ENCODE measurements at regions not wholly inside any gene's neighbourhood (a gene's known extent, or its start where the extent isn't known, plus 50 kb on each side); places are given as distances from the start of the nearest gene placed in this dataset.

- TF ChIP-seq, protein P1, sequence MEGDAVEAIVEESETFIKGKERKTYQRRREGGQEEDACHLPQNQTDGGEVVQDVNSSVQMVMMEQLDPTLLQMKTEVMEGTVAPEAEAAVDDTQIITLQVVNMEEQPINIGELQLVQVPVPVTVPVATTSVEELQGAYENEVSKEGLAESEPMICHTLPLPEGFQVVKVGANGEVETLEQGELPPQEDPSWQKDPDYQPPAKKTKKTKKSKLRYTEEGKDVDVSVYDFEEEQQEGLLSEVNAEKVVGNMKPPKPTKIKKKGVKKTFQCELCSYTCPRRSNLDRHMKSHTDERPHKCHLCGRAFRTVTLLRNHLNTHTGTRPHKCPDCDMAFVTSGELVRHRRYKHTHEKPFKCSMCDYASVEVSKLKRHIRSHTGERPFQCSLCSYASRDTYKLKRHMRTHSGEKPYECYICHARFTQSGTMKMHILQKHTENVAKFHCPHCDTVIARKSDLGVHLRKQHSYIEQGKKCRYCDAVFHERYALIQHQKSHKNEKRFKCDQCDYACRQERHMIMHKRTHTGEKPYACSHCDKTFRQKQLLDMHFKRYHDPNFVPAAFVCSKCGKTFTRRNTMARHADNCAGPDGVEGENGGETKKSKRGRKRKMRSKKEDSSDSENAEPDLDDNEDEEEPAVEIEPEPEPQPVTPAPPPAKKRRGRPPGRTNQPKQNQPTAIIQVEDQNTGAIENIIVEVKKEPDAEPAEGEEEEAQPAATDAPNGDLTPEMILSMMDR (IDR thresholded peaks at IDR 0.05), result no peak
- TF ChIP-seq POLR2A (IDR thresholded peaks at IDR 0.05), result no peak
- no peaks in the 10 kb centered on the region for H3K36me3 ChIP-seq
- H3K27me3 ChIP-seq, result no peaks in the 10 kb centered on the region
- H3K27ac ChIP-seq, result no peak overlapping the region
- no peak overlapping the region for H3K4me3 ChIP-seq
- peaks cover 0 to 9% (median 8%) of the 10 kb centered on the region in 3 donors for H3K9me3 ChIP-seq
- WGBS, 2 donors, result 73 to 94% methylated on average over 1 of the region's 1 CpG
- DNase-seq, result no peak
- intact Hi-C loops (cut with DNase I), result no loop called here
- H3K4me1 ChIP-seq, result no peaks in the 10 kb centered on the region
Measured at GRCh38 chr19:31841755-31842154, 492.5 kb upstream of the TSHZ3 start.

DNA sequence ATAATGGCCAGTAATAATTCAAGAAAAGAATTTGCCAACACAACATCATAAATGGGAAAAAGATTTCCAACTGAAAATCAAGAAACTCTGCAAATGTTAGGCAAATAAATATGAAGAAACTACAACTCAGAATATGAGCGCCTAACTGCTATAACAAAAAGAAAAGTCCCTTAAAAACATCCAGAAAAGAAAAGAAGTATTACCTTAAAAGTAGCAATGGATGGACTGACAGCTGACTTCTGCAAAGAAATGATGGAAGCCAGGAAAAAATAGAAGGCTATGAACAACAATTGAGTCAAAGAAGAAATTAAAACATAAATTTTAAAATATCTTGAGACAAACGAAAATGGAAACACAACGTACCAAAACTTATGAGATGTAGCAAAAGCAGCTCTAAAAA, 482.3 kb upstream of the ZNF507 start:
- WGBS, 2 donors, result 66 to 76% methylated on average over 3 of the region's 3 CpGs
- Histone ChIP-seq H3K4me1 (no peaks in the 10 kb centered on the region), H3K27ac (no peak overlapping the region), H3K4me3 (no peak overlapping the region), H3K9me3 (peaks cover 0 to 24% (median 0%) of the 10 kb centered on the region in 3 donors), H3K27me3 (no peaks in the 10 kb centered on the region), H3K36me3 (no peaks in the 10 kb centered on the region)
- no peak for TF ChIP-seq POLR2A (IDR thresholded peaks at IDR 0.05)
- TF ChIP-seq, protein P1 (IDR thresholded peaks at IDR 0.05), result no peak
- intact Hi-C loops (cut with DNase I), result no loop called here
- DNase-seq, result no peak

DNA sequence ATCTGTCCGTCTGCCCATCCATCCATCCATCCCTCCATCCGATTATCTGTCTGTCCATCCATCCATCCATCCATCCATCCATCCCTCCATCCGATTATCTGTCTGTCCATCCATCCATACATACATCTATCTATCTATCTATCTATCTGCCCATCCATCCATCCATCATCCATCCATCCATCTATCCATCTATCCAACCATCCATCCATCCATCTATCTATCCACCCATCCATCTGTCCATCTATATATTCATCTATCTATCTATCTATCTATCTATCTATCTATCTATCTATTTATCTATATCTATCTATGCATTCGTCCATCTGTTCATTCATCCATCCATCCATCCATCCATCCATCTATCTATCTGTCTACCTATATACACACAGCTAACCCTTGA, 471.1 kb upstream of the ZNF507 start:
- no peaks in the 10 kb centered on the region for H3K27me3 ChIP-seq
- no peak overlapping the region for H3K27ac ChIP-seq
- no peaks in the 10 kb centered on the region for H3K36me3 ChIP-seq
- no peak overlapping the region for H3K4me3 ChIP-seq
- 89 to 92% methylated on average over 4 of the region's 4 CpGs for WGBS, 2 donors
- H3K4me1 ChIP-seq, result no peaks in the 10 kb centered on the region
- TF ChIP-seq, protein P1 (IDR thresholded peaks at IDR 0.05), result no peak
- no peak for TF ChIP-seq POLR2A (IDR thresholded peaks at IDR 0.05)
- DNase-seq, result no peak
- intact Hi-C loops (cut with DNase I), result no loop called here
- peaks cover 0 to 2% (median 0%) of the 10 kb centered on the region in 3 donors for H3K9me3 ChIP-seq

DNA sequence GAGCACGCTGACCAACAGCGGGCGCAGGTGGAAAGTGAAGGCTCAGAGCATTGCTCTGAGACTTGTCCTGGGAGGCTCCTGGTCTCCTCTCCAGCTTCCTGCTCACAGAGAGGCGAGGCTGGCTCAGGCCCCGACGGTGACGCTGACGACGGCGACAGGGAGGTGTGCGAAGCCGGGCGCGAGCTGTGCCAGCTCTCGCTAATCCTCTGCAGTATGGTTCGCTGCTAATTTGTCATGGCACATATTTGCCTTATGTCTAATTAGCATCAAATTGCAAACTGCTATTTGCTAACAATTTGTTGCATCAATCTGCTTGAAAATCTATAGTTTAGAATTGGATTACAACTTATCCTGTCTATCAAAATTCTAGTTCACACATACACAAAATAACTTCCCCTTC, 469.8 kb upstream of the ZNF507 start:
- WGBS, 2 donors, result 74 to 82% methylated on average over 15 to 16 of the region's 16 CpGs
- DNase-seq, result no peak
- Histone ChIP-seq H3K36me3 (no peaks in the 10 kb centered on the region), H3K4me3 (no peak overlapping the region), H3K9me3 (peaks cover 0 to 2% (median 0%) of the 10 kb centered on the region in 3 donors), H3K27me3 (no peaks in the 10 kb centered on the region), H3K4me1 (no peaks in the 10 kb centered on the region), H3K27ac (no peak overlapping the region)
- TF ChIP-seq, protein P1 (IDR thresholded peaks at IDR 0.05), result no peak
- no peak for TF ChIP-seq POLR2A (IDR thresholded peaks at IDR 0.05)
- intact Hi-C loops (cut with DNase I), result no loop called here

GRCh38 chr19:31880283-31880682, 465.1 kb upstream of the ZNF507 start:
- no peak overlapping the region for H3K27ac ChIP-seq
- WGBS, 2 donors, result 55 to 68% methylated on average over 2 of the region's 2 CpGs
- no peak overlapping the region for H3K4me3 ChIP-seq
- intact Hi-C loops (cut with DNase I), result no loop called here
- H3K27me3 ChIP-seq, result no peaks in the 10 kb centered on the region
- H3K36me3 ChIP-seq, result no peaks in the 10 kb centered on the region
- no peaks in the 10 kb centered on the region for H3K4me1 ChIP-seq
- H3K9me3 ChIP-seq, result peaks cover 0 to 2% (median 0%) of the 10 kb centered on the region in 3 donors
- DNase-seq, result no peak
- TF ChIP-seq, protein P1 (IDR thresholded peaks at IDR 0.05), result no peak
- TF ChIP-seq POLR2A (IDR thresholded peaks at IDR 0.05), result no peak
